A549 (cell line): ENCODE measurements at regions not wholly inside any gene's neighbourhood (a gene's known extent, or its start where the extent isn't known, plus 50 kb on each side); places are given as distances from the start of the nearest gene placed in this dataset.
"Not testable (repeated sequence)": the region's sequence is repeated elsewhere in the genome, so short reads cannot be mapped to it uniquely, and the experiment has no call there.

ENCODE experiments used
- CTCF ChIP-seq: fragments of >200 bp; sonication (Bioruptor Twin); formaldehyde crosslinking; IDR thresholded peaks from 3 replicates; pipeline ENCODE4 v1.5.1; 2016
- EHMT2 ChIP-seq: fragments of 200-600 bp; sonication (generic); IDR thresholded peaks from 2 replicates; pipeline ENCODE4 v1.6.1; 2016; ENCODE audit warnings: antibody characterized with exemption, low read depth, mild to moderate bottlenecking, moderate library complexity
- NR3C1 ChIP-seq: fragments of >200 bp; sonication (Bioruptor Twin); formaldehyde crosslinking; IDR thresholded peaks from 3 replicates; pipeline ENCODE4 v1.6.1; 2017
- SREBF2 ChIP-seq: fragments of 450-650 bp; IDR thresholded peaks from 2 replicates; pipeline ENCODE4 v1.6.1; 2014; ENCODE audit warnings: mild to moderate bottlenecking, moderate library complexity
- ZFP36 ChIP-seq: fragments of 450-650 bp; IDR thresholded peaks from 2 replicates; pipeline ENCODE4 v1.6.1; 2014; ENCODE audit warnings: borderline replicate concordance; ENCODE audit not compliant: partially characterized antibody
- TF ChIP-seq, protein P1 (sequence below): IDR thresholded peaks from 2 replicates; pipeline ENCODE4 v1.6.1; 2012

DNA sequence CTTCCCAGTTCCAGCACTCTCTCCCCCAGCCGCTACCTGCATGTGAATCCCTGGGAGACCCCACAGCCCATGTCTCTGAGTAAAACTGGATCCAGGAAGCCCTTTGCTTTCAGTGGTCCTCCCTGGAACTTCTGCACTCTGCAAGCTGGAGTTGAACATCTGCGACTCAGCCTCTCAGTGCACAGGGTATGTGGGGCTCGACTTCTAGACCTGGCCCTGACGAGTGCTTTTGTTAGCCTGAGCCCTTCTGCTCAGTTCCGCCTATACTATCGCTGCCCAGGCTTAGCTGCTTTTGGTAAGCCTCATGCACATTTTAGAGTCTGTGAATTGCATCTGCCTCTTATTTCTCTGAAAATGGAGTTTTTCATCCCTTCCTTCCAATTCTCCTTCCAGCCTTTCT, 107.9 kb upstream of the OR4F16 start:
- not testable (repeated sequence) for TF ChIP-seq CTCF, ZFP36, SREBF2, EHMT2, NR3C1
- TF ChIP-seq, protein P1, sequence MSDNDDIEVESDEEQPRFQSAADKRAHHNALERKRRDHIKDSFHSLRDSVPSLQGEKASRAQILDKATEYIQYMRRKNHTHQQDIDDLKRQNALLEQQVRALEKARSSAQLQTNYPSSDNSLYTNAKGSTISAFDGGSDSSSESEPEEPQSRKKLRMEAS = not testable (repeated sequence)
